ENCODE measurements at regions not wholly inside any gene's neighbourhood (a gene's known extent, or its start where the extent isn't known, plus 50 kb on each side); places are given as distances from the start of the nearest gene placed in this dataset.

DNA sequence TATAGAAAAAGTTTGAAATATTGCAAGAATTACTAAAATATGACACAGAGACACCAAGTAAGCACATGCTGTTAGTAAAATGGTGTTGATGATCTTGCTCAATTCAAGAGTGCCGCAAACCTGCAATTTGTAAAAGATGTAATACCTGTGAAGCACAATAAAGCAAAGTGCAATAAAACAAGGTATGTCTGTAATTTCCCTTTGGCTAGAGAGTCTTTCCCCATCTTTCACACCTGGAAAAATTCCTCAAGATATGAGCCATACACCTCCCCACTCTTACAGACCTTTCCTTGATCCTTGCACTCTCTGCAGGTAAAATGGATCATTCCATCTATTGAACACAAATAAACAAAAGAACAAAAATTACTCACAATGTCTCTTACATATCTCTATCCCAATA is 597.8 kb downstream of the EFNA5 start:
- TF ChIP-seq, protein P1, sequence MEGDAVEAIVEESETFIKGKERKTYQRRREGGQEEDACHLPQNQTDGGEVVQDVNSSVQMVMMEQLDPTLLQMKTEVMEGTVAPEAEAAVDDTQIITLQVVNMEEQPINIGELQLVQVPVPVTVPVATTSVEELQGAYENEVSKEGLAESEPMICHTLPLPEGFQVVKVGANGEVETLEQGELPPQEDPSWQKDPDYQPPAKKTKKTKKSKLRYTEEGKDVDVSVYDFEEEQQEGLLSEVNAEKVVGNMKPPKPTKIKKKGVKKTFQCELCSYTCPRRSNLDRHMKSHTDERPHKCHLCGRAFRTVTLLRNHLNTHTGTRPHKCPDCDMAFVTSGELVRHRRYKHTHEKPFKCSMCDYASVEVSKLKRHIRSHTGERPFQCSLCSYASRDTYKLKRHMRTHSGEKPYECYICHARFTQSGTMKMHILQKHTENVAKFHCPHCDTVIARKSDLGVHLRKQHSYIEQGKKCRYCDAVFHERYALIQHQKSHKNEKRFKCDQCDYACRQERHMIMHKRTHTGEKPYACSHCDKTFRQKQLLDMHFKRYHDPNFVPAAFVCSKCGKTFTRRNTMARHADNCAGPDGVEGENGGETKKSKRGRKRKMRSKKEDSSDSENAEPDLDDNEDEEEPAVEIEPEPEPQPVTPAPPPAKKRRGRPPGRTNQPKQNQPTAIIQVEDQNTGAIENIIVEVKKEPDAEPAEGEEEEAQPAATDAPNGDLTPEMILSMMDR (IDR thresholded peaks at IDR 0.05; ENCODE audit: extremely low read depth, missing control alignments), result no peak
- DNase-seq (ENCODE audit: low spot score), result no peak

DNA sequence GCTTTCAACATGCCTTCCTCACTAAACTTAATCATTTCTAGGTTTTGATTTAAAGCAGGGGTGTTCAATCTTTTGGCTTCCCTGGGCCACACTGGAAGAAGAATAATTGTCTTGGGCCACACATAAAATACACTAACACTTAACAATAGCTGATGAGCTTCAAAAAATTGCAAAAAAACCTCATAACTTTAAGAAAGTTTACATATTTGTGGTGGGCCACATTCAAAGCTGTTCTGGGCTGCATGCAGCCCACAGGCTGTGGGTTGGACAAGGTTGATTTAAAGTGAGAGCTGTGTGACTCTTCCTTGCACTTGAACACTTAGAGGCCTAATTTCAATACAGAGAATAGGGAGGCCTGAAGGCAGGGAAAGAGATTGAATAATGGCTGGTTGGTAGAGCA is 598.3 kb downstream of the EFNA5 start:
- TF ChIP-seq, protein P1 (IDR thresholded peaks at IDR 0.05; ENCODE audit: extremely low read depth, missing control alignments), result no peak
- DNase-seq (ENCODE audit: low spot score), result no peak

DNA sequence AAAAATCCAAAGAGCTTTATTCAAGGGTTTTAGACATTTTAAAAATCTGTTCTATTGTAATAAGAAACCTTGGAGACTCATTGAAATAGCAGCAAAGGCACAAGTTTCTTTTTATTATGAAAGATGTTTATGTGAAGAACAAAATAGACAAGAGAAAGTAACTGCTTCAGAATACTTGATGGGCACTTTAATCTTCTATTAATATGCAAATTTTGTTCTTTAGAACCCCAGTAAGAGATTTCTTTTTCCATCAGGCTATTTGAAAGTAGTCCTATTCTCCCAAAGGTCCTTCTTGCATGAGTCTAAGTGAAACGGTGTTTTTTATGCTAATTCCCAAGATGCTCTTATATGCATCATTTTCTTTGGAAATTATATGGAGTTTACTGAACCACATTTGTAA is 602.0 kb downstream of the EFNA5 start:
- no peak for DNase-seq (ENCODE audit: low spot score)
- TF ChIP-seq, protein P1 (IDR thresholded peaks at IDR 0.05; ENCODE audit: extremely low read depth, missing control alignments), result no peak

DNA sequence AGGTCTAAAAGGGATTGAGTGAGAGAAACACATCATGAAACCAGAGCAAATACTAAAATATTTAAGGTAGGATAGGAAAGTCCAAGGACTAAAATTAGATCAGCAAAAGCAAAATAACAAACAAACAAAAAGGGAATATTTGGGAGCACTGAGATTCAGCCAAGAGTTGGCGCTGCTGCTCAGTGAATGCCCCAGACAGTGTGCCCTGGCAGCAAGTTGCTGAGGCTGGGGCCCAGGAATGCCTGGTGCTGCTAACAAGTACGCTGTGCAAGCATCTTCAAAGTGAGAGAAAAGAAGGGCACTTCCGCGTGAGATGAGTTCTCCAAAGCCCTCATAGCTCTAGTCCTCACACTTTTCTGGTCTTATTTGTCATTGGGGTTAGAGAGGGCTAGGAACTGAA is 603.3 kb downstream of the EFNA5 start:
- TF ChIP-seq, protein P1 (IDR thresholded peaks at IDR 0.05; ENCODE audit: extremely low read depth, missing control alignments), result no peak
- DNase-seq (ENCODE audit: low spot score), result no peak

DNA sequence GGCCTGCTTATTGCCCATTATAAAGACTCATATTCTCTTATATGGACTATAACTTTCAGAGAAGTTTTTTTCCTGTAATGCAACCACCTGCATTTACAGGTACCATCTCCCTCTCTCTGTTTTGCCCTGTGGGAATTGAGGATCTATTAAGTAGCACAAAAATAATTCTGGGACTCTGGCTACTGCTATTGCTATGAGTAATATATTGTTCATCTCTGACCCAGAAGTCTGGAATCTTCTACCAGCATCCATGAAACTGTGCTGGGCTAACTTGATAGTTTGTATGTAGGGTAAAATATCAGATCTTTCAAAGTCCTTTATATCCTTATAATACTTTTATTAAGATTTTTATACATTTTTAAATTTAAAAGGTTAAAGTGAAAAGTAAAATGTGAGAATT is 607.2 kb downstream of the EFNA5 start:
- no peak for DNase-seq (ENCODE audit: low spot score)
- TF ChIP-seq, protein P1 (IDR thresholded peaks at IDR 0.05; ENCODE audit: extremely low read depth, missing control alignments), result no peak

DNA sequence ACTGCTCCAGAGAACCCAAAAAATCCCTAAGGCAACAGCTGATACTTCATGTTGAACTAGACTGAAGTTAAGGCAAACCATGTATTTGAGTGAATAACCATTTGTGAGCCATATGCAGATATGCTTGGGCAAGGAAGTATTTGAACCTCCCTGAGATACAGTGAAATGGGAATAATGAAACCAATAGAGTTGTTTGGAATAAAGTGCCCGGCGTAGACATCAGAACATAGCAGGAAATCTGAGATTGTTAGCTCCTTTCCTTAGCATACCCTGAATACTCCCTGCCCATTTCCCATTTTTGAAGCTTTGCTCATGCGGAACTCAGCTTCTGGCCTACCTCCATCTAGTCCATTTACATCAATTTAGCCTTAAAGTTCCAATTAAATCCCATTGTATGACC is 611.9 kb downstream of the EFNA5 start:
- TF ChIP-seq, protein P1 (IDR thresholded peaks at IDR 0.05; ENCODE audit: extremely low read depth, missing control alignments), result no peak
- no peak for DNase-seq (ENCODE audit: low spot score)

DNA sequence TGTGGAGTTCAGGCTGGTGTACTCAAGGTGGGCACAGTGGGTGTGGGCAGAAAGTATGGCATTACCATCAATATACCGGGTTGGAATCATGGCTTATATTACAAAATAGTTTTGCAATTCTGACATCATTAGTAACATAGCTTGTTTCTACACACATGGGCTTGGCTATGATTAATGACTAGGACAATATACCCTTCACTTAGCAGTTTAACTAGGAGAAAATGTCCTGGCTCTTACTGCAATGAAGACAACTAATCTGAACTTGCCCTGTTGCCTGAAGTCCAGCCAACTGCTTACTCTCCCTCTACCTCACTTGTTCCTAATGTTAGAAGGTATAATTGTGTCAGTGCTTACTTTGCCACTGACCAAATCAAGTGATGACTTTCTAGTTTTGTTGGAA is 612.5 kb downstream of the EFNA5 start:
- TF ChIP-seq, protein P1 (IDR thresholded peaks at IDR 0.05; ENCODE audit: extremely low read depth, missing control alignments), result no peak
- no peak for DNase-seq (ENCODE audit: low spot score)
